ENCODE measurements at regions not wholly inside any gene's neighbourhood (a gene's known extent, or its start where the extent isn't known, plus 50 kb on each side); places are given as distances from the start of the nearest gene placed in this dataset.

DNA sequence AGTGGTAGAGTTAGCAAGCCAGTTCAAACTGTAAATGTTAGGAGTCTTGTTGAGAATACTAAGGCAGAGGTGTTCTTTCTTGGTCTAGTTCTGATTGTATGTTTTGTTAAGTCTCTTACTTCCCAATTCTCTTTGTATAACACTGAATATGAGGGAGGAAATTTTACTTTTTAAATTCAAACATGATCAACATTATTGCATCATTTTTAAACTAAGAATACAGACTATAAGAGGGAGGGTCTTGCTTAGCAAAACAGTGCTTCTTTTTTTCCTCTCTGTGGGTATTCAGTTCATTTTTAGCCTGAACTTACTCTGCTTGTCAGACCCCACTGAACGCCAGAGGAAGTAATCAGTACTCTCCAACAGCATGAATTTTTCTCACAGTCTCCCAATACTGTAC lies 198.0 kb downstream of the GABRG1 start:
- H2BK20ac ChIP-seq (ENCODE audit: low read depth, low read length) = no peak overlapping the region
- no peak overlapping the region for H2BK5ac ChIP-seq (ENCODE audit: low read depth, low read length, poor library complexity, severe bottlenecking)
- no peak overlapping the region for H2AFZ ChIP-seq (replicated peaks; ENCODE audit: low read length, poor library complexity)
- no peak overlapping the region for H4K5ac ChIP-seq (ENCODE audit: low read depth, low read length)
- no peak overlapping the region for H3K9ac ChIP-seq (ENCODE audit: low read depth, low read length)
- H3K4me1 ChIP-seq (ENCODE audit: control insufficient read depth, insufficient read depth, low read length) = no peaks in the 10 kb centered on the region
- no peak overlapping the region for H3K18ac ChIP-seq (ENCODE audit: low read depth, low read length)
- ChIA-PET CTCF (no interaction called here), POLR2A (ENCODE audit: unreplicated experiment) (no interaction called here)
- H4K20me1 ChIP-seq (ENCODE audit: insufficient read depth, low read length) = no peaks in the 10 kb centered on the region
- H3K4ac ChIP-seq (ENCODE audit: low read depth, low read length) = no peak overlapping the region
- BruUV-seq (replicated peaks) = no TSS peak
- no peak overlapping the region for H3K27ac ChIP-seq (ENCODE audit: insufficient read depth, low read length)
- no peaks in the 10 kb centered on the region for H3K27me3 ChIP-seq (ENCODE audit: control insufficient read depth, insufficient read depth, low read length)
- H3K36me3 ChIP-seq (ENCODE audit: control insufficient read depth, insufficient read depth, low read length) = no peaks in the 10 kb centered on the region
- H3K4me2 ChIP-seq (ENCODE audit: low read depth, low read length) = no peak overlapping the region
- no peak overlapping the region for H2AK5ac ChIP-seq (ENCODE audit: low read depth, low read length)
- dilution Hi-C loops (cut with HindIII; ENCODE audit: low sequenced_read_pairs, unreplicated experiment) (no loop called here), in situ Hi-C loops (cut with MboI; ENCODE audit: low sequenced_read_pairs) (no loop called here), intact Hi-C loops (cut with micrococcal nuclease) (no loop called here)
- no peak overlapping the region for H3K23ac ChIP-seq (ENCODE audit: low read depth, low read length)
- no peak overlapping the region for H4K91ac ChIP-seq (ENCODE audit: insufficient read depth, low read depth, low read length)
- TF ChIP-seq ELK1 (IDR thresholded peaks at IDR 0.05; ENCODE audit: borderline replicate concordance, low read depth, low read length) (no peak), NFE2L2 (IDR thresholded peaks at IDR 0.05; ENCODE audit: low read depth, low read length) (no peak), MXI1 (IDR thresholded peaks at IDR 0.05; ENCODE audit: borderline replicate concordance, low read depth, low read length) (no peak), SMC3 (IDR thresholded peaks at IDR 0.05; ENCODE audit: low read depth, low read length) (no peak), MAFK (IDR thresholded peaks at IDR 0.05; ENCODE audit: low read depth, low read length) (no peak), RFX5 (IDR thresholded peaks at IDR 0.05; ENCODE audit: low read depth, low read length) (no peak), POLR2A (IDR thresholded peaks at IDR 0.05; ENCODE audit: low read depth, low read length) (no peak), MAZ (IDR thresholded peaks at IDR 0.05; ENCODE audit: borderline replicate concordance, low read depth, low read length) (no peak), BHLHE40 (IDR thresholded peaks at IDR 0.05; ENCODE audit: low read depth, low read length) (no peak), CTCF (conservative IDR thresholded peaks at IDR 0.05; ENCODE audit: low read depth, low read length) (no peak), RCOR1 (IDR thresholded peaks at IDR 0.05; ENCODE audit: insufficient replicate concordance, low read length) (no peak)
- no peak overlapping the region for H2AK9ac ChIP-seq (replicated peaks; ENCODE audit: low read depth, low read length, poor library complexity)
- H3K9me1 ChIP-seq (ENCODE audit: insufficient read depth, low read length) = no peaks in the 10 kb centered on the region
- H2BK120ac ChIP-seq (ENCODE audit: low read depth, low read length) = no peak overlapping the region
- H2BK15ac ChIP-seq (ENCODE audit: low read depth, low read length) = no peak overlapping the region
- DNase-seq (no peak), ATAC-seq (ENCODE audit: low read depth) (no peak)
- H3K9me3 ChIP-seq (ENCODE audit: control insufficient read depth, insufficient read depth, low read length) = 0 out of 2 replicates have a peak, but pooled peaks cover 1% of the 10 kb centered on the region
- no peaks in the 10 kb centered on the region for H3K79me1 ChIP-seq (ENCODE audit: low read depth in 1 of 2, low read length in 2 of 2)
- H3K4me3 ChIP-seq (ENCODE audit: insufficient read depth, low read depth, low read length) = no peak overlapping the region
- no peak overlapping the region for H4K8ac ChIP-seq (ENCODE audit: low read depth in 2 of 2, low read length in 2 of 2)
- no peak overlapping the region for H3K14ac ChIP-seq (replicated peaks; ENCODE audit: low read depth, low read length)
- no peak overlapping the region for H3K56ac ChIP-seq (ENCODE audit: extremely low read depth, insufficient read depth, low read length)
- no CpG with 5 or more reads among the region's 1 CpG for WGBS, 2 experiments (ENCODE audit: extremely low coverage in 2 of 2, insufficient read length in 1 of 2)

All from IMR-90 (cell line).